ENCODE measurements at regions not wholly inside any gene's neighbourhood (a gene's known extent, or its start where the extent isn't known, plus 50 kb on each side); places are given as distances from the start of the nearest gene placed in this dataset.

DNA sequence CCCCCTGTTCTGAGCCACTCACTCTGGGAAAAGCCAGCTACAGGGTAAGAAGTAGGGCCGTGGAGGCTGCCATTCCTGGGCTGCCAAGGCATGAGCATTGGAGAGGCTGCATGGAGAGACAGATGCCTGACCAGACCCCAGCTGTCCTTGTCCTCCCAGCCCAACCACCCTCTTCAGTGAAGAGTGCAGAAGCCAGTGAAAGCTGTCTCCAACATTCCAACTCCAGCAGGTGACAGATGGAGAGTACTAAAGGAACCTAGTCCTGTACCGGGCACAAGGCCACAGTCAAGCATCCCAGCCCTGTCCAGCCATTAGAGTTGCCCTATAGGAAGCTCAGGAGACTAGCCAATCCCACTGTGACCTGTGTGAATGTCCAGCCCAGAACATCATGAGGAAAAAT is 165.1 kb downstream of the DIRAS2 start:
- no peaks in the 10 kb centered on the region for H3K36me3 ChIP-seq (ENCODE audit: low read depth)
- TF ChIP-seq, protein P1, sequence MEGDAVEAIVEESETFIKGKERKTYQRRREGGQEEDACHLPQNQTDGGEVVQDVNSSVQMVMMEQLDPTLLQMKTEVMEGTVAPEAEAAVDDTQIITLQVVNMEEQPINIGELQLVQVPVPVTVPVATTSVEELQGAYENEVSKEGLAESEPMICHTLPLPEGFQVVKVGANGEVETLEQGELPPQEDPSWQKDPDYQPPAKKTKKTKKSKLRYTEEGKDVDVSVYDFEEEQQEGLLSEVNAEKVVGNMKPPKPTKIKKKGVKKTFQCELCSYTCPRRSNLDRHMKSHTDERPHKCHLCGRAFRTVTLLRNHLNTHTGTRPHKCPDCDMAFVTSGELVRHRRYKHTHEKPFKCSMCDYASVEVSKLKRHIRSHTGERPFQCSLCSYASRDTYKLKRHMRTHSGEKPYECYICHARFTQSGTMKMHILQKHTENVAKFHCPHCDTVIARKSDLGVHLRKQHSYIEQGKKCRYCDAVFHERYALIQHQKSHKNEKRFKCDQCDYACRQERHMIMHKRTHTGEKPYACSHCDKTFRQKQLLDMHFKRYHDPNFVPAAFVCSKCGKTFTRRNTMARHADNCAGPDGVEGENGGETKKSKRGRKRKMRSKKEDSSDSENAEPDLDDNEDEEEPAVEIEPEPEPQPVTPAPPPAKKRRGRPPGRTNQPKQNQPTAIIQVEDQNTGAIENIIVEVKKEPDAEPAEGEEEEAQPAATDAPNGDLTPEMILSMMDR (IDR thresholded peaks at IDR 0.05) = no peak
- H3K4me1 ChIP-seq (ENCODE audit: low read depth) = no peaks in the 10 kb centered on the region
- intact Hi-C loops (cut with DNase I, micrococcal nuclease) = no loop called here
- ATAC-seq (no peak), DNase-seq (no peak)
- no peak overlapping the region for H3K4me3 ChIP-seq
- no peaks in the 10 kb centered on the region for H3K9me3 ChIP-seq

DNA sequence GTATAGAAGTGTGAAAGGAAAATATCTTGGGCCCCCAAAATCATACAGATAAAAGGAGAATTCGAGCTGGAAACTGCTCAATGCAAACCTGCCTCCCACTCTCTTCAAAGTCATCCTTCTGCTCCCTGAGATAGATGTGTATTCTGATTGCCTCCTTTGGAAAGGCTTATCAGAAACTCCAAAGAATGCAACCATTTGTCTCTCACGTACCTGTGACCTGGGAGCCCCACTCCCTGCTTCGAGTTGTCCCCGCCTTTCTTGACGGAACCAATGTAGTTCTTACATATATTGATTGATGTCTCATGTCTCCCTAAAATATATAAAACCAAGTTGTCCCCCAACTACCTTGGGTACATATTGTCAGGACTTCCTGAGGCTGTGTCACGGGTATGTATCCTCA is 163.8 kb downstream of the DIRAS2 start:
- TF ChIP-seq, protein P1 (IDR thresholded peaks at IDR 0.05) = no peak
- H3K4me1 ChIP-seq (ENCODE audit: low read depth) = no peaks in the 10 kb centered on the region
- no peaks in the 10 kb centered on the region for H3K9me3 ChIP-seq
- no peak overlapping the region for H3K4me3 ChIP-seq
- no peaks in the 10 kb centered on the region for H3K36me3 ChIP-seq (ENCODE audit: low read depth)
- intact Hi-C loops (cut with DNase I, micrococcal nuclease) = no loop called here
- no peak for ATAC-seq
- no peak for DNase-seq

DNA sequence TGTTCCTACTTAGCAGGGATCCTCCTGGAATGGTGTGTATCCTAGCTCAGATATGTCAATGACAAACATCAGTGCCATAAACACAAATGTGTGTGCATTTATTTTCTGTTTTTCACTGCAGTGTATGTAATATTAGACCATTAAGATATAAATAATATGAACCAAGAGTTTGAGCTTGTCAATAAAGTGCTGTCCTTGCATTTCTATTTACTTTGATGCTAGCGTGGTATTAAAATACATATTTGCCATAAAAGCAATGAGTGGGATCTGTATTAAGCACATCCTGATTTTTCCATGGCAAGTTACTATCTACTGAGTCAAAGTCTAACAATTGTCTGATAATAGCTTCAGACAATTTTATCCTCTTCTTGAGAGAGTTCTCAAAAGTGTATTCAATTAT is 157.6 kb downstream of the DIRAS2 start:
- intact Hi-C loops (cut with DNase I, micrococcal nuclease) = no loop called here
- ATAC-seq (no peak), DNase-seq (no peak)
- H3K9me3 ChIP-seq = no peaks in the 10 kb centered on the region
- no peak overlapping the region for H3K4me3 ChIP-seq
- H3K4me1 ChIP-seq (ENCODE audit: low read depth) = no peaks in the 10 kb centered on the region
- TF ChIP-seq, protein P1 (IDR thresholded peaks at IDR 0.05) = no peak
- H3K36me3 ChIP-seq (ENCODE audit: low read depth) = no peaks in the 10 kb centered on the region

DNA sequence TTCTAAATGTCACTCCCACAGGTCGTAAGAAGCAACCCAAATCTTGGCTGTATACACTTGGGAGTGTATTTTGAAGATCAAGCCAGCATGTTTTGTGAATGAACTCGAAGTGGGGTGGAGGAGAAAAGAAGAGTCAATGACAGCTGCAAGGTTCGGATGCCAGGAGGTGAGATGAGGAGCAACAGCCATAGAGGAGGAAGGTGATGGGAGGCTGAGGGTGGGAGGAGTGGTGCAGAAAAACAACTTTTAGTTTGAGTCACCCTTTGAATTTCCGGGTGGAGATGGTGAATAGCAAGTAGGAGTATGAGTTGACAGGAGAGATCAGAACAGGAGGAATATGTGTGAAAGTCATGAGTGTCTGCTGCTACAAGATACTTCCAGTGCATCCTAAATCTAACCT is 153.6 kb downstream of the DIRAS2 start:
- ATAC-seq (no peak), DNase-seq (no peak)
- Histone ChIP-seq H3K4me1 (ENCODE audit: low read depth) (no peaks in the 10 kb centered on the region), H3K9me3 (no peaks in the 10 kb centered on the region), H3K36me3 (ENCODE audit: low read depth) (no peaks in the 10 kb centered on the region), H3K4me3 (no peak overlapping the region)
- TF ChIP-seq, protein P1 (IDR thresholded peaks at IDR 0.05) = no peak
- intact Hi-C loops (cut with DNase I, micrococcal nuclease) = no loop called here

DNA sequence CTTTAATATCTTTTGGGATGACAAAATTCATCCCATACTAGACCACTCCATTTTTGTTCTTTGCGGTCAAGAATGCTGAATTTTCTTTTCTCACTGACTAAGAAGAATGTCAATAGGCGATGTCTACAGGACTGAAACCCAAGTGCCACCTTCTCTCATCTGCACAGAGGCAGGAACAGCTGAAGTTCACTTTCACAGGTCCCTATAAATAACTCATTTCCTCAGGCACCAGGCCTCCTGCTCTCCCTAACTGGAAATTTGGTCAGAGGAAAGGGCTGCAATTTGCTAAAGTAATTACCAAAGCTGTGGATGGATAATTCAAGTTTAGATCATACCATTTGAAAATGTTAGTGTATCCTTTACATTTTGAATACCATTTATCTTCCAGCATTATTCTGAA is 142.9 kb downstream of the DIRAS2 start:
- TF ChIP-seq, protein P1 (IDR thresholded peaks at IDR 0.05) = no peak
- H3K36me3 ChIP-seq (ENCODE audit: low read depth) = no peaks in the 10 kb centered on the region
- H3K4me3 ChIP-seq = no peak overlapping the region
- H3K9me3 ChIP-seq = no peaks in the 10 kb centered on the region
- intact Hi-C loops (cut with DNase I, micrococcal nuclease) = no loop called here
- ATAC-seq = no peak
- no peak for DNase-seq
- no peaks in the 10 kb centered on the region for H3K4me1 ChIP-seq (ENCODE audit: low read depth)

DNA sequence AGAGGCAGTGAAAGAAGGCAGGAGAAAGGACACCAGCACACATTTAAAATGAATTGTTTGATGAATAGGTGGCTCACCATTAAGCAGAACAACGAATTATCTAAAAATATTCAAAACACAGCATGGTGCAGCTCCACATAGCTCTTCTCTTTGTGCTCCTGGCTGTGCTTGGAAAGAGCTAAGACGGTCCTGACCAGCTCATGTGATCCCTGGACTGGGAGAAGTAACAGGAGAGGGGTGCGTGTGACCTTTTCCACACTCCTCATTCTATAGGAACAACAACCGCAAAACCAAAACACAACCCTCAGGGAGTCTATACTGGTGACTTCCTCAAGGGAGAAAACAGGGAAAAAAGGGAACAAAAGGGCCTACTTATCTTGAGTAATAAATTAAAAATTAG is 140.5 kb downstream of the DIRAS2 start:
- no peak overlapping the region for H3K4me3 ChIP-seq
- ATAC-seq (no peak), DNase-seq (no peak)
- intact Hi-C loops (cut with DNase I, micrococcal nuclease) = no loop called here
- no peaks in the 10 kb centered on the region for H3K36me3 ChIP-seq (ENCODE audit: low read depth)
- TF ChIP-seq, protein P1 (IDR thresholded peaks at IDR 0.05) = no peak
- H3K9me3 ChIP-seq = no peaks in the 10 kb centered on the region
- no peaks in the 10 kb centered on the region for H3K4me1 ChIP-seq (ENCODE audit: low read depth)
